ENCODE measurements at regions not wholly inside any gene's neighbourhood (a gene's known extent, or its start where the extent isn't known, plus 50 kb on each side); places are given as distances from the start of the nearest gene placed in this dataset.

- TF ChIP-seq CTCF (conservative IDR thresholded peaks at IDR 0.05; ENCODE audit: low read length) (no peak), EZH2phosphoT487 (IDR thresholded peaks at IDR 0.05; ENCODE audit: borderline replicate concordance, low read depth, low read length) (no peak)
- H3K27ac ChIP-seq (ENCODE audit: low read depth, low read length, poor library complexity, severe bottlenecking): no peak overlapping the region
- no TSS peak for BruUV-seq (replicated peaks)
- no peaks in the 10 kb centered on the region for H3K79me2 ChIP-seq (ENCODE audit: insufficient read depth, low read depth, low read length)
- CTCF ChIA-PET (ENCODE audit: unreplicated experiment): no interaction called here
- no peak overlapping the region for H3K4me3 ChIP-seq (ENCODE audit: low read depth, low read length, poor library complexity, severe bottlenecking)
- POLR2A ChIA-PET: no interaction called here
- DNase-seq (ENCODE audit: low spot score): no peak
- H4K20me1 ChIP-seq (ENCODE audit: insufficient read depth, low read length): no peaks in the 10 kb centered on the region
- no peaks in the 10 kb centered on the region for H3K36me3 ChIP-seq (ENCODE audit: insufficient read depth, low read length)
- no peaks in the 10 kb centered on the region for H3K9me2 ChIP-seq (ENCODE audit: insufficient read depth, low read length)
- intact Hi-C loops (cut with micrococcal nuclease; ENCODE audit: unreplicated experiment): no loop called here
- H3K9me3 ChIP-seq (ENCODE audit: low read length): no peaks in the 10 kb centered on the region
- no peaks in the 10 kb centered on the region for H3K4me1 ChIP-seq (ENCODE audit: insufficient read depth, low read length, poor library complexity, severe bottlenecking)
- H3K4me2 ChIP-seq (ENCODE audit: low read length): no peak overlapping the region
- H2AFZ ChIP-seq (ENCODE audit: low read length): no peak overlapping the region
These were observed 131.9 kb upstream of the ZNF516 start for GRCh38 chr18:76626991-76627390.

GRCh38 chr18:76622651-76623050, 127.6 kb upstream of the ZNF516 start:
- intact Hi-C loops (cut with micrococcal nuclease; ENCODE audit: unreplicated experiment): loop anchor here (5.0 kb wide), 1 partner anchor 225 kb away; no protein-coding TSS in a partner anchor
- no peak for TF ChIP-seq CTCF (conservative IDR thresholded peaks at IDR 0.05; ENCODE audit: low read length)
- TF ChIP-seq EZH2phosphoT487 (IDR thresholded peaks at IDR 0.05; ENCODE audit: borderline replicate concordance, low read depth, low read length): no peak
- Histone ChIP-seq H3K27ac (ENCODE audit: low read depth, low read length, poor library complexity, severe bottlenecking) (no peak overlapping the region), H3K4me1 (ENCODE audit: insufficient read depth, low read length, poor library complexity, severe bottlenecking) (no peaks in the 10 kb centered on the region), H3K4me3 (ENCODE audit: low read depth, low read length, poor library complexity, severe bottlenecking) (no peak overlapping the region), H3K9me3 (ENCODE audit: low read length) (no peaks in the 10 kb centered on the region), H4K20me1 (ENCODE audit: insufficient read depth, low read length) (no peaks in the 10 kb centered on the region), H3K4me2 (ENCODE audit: low read length) (no peak overlapping the region), H3K36me3 (ENCODE audit: insufficient read depth, low read length) (no peaks in the 10 kb centered on the region), H3K79me2 (ENCODE audit: insufficient read depth, low read depth, low read length) (no peaks in the 10 kb centered on the region), H3K9me2 (ENCODE audit: insufficient read depth, low read length) (no peaks in the 10 kb centered on the region), H2AFZ (ENCODE audit: low read length) (no peak overlapping the region)
- BruUV-seq (replicated peaks): no TSS peak
- POLR2A ChIA-PET: no interaction called here
- no peak for DNase-seq (ENCODE audit: low spot score)
- CTCF ChIA-PET (ENCODE audit: unreplicated experiment): no interaction called here

GRCh38 chr18:76621782-76622495, 126.9 kb upstream of the ZNF516 start:
- H3K9me2 ChIP-seq (ENCODE audit: insufficient read depth, low read length): no peaks in the 10 kb centered on the region
- no peaks in the 10 kb centered on the region for H4K20me1 ChIP-seq (ENCODE audit: insufficient read depth, low read length)
- H3K27ac ChIP-seq (ENCODE audit: low read depth, low read length, poor library complexity, severe bottlenecking): no peak overlapping the region
- no peaks in the 10 kb centered on the region for H3K79me2 ChIP-seq (ENCODE audit: insufficient read depth, low read depth, low read length)
- intact Hi-C loops (cut with micrococcal nuclease; ENCODE audit: unreplicated experiment): loop anchor here (5.0 kb wide), 1 partner anchor 225 kb away; no protein-coding TSS in a partner anchor
- H2AFZ ChIP-seq (ENCODE audit: low read length): no peak overlapping the region
- H3K9me3 ChIP-seq (ENCODE audit: low read length): no peaks in the 10 kb centered on the region
- DNase-seq (ENCODE audit: low spot score): no peak
- no peak overlapping the region for H3K4me3 ChIP-seq (ENCODE audit: low read depth, low read length, poor library complexity, severe bottlenecking)
- no peaks in the 10 kb centered on the region for H3K36me3 ChIP-seq (ENCODE audit: insufficient read depth, low read length)
- TF ChIP-seq CTCF (conservative IDR thresholded peaks at IDR 0.05; ENCODE audit: low read length): no peak
- TF ChIP-seq EZH2phosphoT487 (IDR thresholded peaks at IDR 0.05; ENCODE audit: borderline replicate concordance, low read depth, low read length): no peak
- no TSS peak for BruUV-seq (replicated peaks)
- ChIA-PET CTCF (ENCODE audit: unreplicated experiment) (no interaction called here), POLR2A (no interaction called here)
- no peak overlapping the region for H3K4me2 ChIP-seq (ENCODE audit: low read length)
- H3K4me1 ChIP-seq (ENCODE audit: insufficient read depth, low read length, poor library complexity, severe bottlenecking): no peaks in the 10 kb centered on the region

Data from OCI-LY7 (cell line).